Activated effector memory CD4-positive, alpha-beta T cell treated with anti-CD3 and anti-CD28 coated beads, Interleukin-2, amount 50 U/mL, for 16 hours (primary cell): ENCODE measurements at regions not wholly inside any gene's neighbourhood (a gene's known extent, or its start where the extent isn't known, plus 50 kb on each side); places are given as distances from the start of the nearest gene placed in this dataset.

ENCODE experiments used
- DNase-seq: peaks from one replicate; pipeline ENCODE4 v3.0.0-alpha.2; 2020

- DNase-seq: no peak
Measured at GRCh38 chr4:177574446-177574845, 132.2 kb upstream of the AGA start.

- no peak for DNase-seq
Measured at GRCh38 chr4:177579649-177580048, 137.4 kb upstream of the AGA start.

- no peak for DNase-seq
Measured at GRCh38 chr4:177582992-177583391, 140.8 kb upstream of the AGA start.

DNA sequence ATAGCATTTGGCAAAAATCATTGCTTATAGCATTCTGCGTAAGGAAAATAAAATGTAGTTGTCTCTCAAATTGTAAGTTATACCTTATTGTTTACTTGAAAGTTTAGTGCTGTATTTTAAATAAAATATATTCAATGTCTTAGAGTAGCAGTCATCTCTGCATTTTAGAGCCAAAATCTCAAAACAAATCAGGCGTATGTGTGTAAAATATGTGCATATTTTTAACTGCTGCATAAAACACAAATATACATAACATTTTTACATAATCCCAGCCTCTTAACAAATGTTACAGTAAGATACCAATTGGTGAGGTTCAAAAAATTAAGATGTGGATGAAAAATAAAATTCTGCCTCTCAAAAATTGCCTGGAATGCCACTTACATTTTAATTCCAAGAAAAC lies 145.8 kb upstream of the AGA start:
- DNase-seq: no peak

- no peak for DNase-seq
Measured at GRCh38 chr4:177595386-177595785, 153.1 kb upstream of the AGA start.

- peak; percentile 65 for DNase-seq
Measured at GRCh38 chr4:177596035-177596434, 153.8 kb upstream of the AGA start.

GRCh38 chr4:177596991-177597390 lies 154.8 kb upstream of the AGA start:
- no peak for DNase-seq

DNA sequence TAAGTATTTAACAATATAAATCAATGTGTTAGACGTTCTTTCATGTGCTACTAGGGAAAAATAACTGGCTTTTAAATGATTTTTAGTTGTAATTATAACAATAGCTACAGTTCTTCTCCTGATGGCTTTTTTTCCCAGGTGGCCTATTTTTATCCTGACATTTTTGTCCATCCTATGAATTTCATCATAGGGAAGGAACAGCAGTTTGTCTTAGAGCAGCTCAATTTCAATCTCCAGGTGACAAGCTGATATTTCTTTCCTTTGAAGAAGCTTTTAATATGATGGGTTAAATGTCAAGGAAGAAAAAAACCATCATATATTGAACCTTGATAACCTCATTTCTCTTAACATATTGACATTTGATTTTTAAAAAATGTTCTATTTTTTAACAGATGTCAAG lies 163.0 kb upstream of the AGA start:
- DNase-seq: no peak

- no peak for DNase-seq
Measured at GRCh38 chr4:177607111-177607573, 164.9 kb upstream of the AGA start.

- DNase-seq: no peak
Measured at GRCh38 chr4:177611974-177612664, 169.9 kb upstream of the AGA start.

DNA sequence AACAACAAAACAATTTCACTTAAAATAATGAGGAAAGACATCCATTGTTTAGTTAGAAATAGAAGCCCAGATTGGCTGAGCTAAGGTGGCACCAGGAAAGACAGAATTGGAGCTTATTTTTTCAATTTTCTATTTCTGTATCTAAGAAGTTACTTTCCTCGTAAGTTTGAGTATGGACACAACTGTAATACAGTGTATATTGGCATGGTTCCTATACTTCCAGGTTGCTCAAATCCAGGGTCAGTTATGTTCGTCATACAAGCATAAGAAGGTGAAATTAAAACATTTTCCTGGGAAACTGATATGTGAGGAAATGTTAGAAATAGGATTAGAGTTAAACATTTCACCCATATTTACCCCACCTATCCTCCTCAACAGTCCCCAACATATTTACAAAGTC lies 170.4 kb upstream of the AGA start:
- no peak for DNase-seq

DNA sequence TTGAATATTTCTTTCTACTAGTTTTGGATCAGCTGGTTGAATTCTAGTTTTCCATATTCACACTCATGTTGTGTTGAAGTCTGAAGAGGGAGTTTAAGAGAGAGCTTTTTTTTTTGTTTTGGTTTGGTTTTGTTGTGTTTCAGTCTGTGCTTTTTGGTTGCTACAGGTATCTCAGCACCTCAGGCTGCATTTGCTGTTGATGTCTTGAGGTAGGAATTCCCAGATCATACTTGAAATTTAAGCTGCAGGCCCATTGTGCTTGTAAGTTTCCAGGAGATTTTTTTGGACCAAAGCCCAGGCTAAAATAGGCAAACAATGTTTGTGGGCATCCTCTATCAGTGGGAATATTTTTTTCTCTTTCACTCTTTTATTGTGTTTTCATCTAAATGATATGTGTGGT lies 190.2 kb upstream of the AGA start:
- DNase-seq: no peak

DNA sequence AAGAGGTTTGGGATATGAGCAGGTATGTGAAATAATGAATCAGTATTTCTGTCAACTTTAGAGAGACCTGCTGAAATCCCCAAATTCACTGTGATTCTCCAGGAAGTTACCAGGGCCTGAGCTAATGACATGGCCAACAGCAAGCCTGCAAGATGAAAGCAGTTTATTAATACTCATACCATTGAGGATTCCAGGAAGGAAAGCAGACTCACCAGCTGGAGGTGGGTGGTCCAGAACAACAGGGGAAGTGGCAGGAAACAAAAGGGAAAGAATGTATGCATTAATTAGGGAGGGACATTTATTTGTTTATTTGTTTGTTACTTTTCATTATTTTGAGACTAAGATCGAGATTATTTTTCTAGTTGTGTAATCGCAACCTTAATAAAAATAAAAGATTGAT lies 196.6 kb upstream of the AGA start:
- DNase-seq: no peak

DNA sequence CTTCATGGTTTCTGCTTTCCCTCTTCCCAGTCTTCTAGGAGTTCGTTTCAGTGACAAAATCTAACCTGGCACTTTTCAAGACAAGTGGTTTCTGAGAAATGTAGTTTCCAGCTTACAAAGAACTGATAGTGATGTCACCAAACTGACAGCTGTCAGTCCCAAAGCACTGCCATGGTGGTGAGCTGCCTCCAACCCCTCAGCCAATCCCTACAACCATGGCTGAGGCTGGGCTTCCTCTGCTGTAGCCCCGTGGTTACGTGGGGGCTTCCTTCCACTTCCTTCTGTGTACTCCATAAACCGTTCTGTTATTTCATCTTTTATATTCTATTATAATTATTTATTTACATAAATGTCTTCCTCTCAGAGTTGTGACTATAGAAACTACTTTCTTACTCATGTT lies 198.6 kb upstream of the AGA start:
- DNase-seq: no peak

GRCh38 chr4:177660223-177660622 lies 218.0 kb upstream of the AGA start:
- no peak for DNase-seq

DNA sequence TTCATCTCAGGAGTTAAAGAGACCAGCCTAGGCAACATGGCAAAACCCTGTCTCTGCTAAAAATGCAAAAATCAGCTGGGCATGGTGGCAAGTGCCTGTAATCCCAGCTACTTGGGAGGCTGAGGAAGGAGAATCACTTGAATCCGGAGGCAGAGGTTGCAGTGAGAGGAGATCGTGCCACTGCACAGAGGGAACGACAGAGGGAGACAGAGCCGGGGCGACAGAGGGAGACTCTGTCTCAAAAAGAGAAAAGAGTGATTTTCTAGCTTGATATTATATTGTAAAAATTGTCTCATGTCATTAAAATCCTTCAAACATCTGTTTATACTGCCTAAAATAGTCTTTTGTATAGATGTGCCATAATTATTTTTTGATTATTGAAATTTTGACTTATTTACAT lies 225.4 kb upstream of the AGA start:
- DNase-seq: no peak

GRCh38 chr4:177671387-177671786 lies 229.2 kb upstream of the AGA start:
- no peak for DNase-seq

GRCh38 chr4:177671845-177672244 lies 229.6 kb upstream of the AGA start:
- no peak for DNase-seq

- no peak for DNase-seq
Measured at GRCh38 chr4:177673985-177674489, 231.8 kb upstream of the AGA start.

DNA sequence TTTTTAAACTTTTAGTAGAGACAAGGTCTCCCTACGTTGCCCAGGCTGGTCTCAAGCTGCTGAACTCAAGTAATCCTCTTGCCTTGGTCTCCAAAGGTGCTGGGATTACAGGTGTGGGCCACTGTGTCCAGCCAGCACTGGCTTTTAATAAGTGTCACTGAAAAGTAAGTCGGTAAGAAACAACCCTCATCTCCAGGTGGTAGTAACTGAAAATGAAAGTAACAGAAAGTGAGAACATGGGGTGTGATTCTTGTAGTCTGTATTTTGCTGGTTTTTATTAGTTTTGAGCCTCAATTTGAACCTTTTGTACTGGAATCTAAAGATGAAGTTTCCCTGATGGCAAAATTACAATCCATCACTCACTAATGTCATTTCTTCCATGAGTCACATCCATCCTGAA lies 238.1 kb upstream of the AGA start:
- DNase-seq: no peak

DNA sequence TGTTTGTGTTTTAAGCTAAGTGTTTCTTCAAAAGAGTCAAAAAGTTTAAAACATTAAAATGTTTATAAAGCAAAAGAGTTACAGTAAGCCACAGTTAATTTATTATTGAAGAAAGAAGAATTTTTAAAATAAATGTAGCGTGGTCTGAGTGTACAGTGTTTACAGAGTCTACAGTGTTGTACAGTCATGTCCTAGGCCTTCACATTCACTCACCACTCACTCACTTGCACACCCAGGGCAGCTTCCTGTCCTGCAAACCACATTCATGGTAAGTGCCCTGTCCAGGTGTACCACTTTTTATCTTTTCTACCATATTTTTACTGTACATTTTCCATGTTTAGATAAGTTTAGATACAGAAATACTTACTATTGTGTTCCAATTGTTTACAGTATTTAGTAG lies 239.7 kb upstream of the AGA start:
- DNase-seq: no peak

- DNase-seq: no peak
Measured at GRCh38 chr4:177687117-177687516, 244.9 kb upstream of the AGA start.

GRCh38 chr4:177692907-177693306 lies 250.7 kb upstream of the AGA start:
- no peak for DNase-seq

DNA sequence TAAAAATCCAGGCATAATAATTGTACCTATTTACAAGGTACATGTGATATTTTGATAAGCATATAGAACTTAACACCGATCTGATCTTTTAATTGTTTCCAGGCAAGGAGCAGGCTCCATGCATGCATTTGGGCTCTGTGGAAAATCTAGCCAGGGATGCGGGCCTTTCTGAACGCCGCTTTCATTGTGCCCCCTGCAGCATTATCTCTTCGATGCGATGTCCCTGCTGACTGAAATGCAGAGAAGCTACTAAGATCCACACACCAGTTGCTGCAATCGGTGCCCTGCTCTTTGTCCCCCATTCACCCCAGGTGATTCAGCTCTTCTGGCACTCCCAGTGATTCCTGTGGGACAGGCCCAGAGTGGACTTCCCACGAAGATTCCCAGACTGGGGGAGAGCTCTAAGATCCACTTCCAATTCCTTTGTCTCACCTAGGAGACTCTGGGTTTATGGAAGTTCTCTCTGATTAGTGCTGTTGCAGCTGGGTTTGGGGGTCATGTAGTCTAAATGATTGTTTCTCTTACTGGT lies 254.3 kb upstream of the AGA start:
- no peak for DNase-seq
